Ovary (tissue), 3 donors: ENCODE measurements at regions not wholly inside any gene's neighbourhood (a gene's known extent, or its start where the extent isn't known, plus 50 kb on each side); places are given as distances from the start of the nearest gene placed in this dataset.

ENCODE experiments used
- EP300 ChIP-seq: sonication (generic); formaldehyde crosslinking; IDR thresholded peaks from one replicate; pipeline ENCODE4 v1.6.1; 2017; ENCODE audit warnings: antibody characterized with exemption
- POLR2A ChIP-seq: fragments of 450-650 bp; IDR thresholded peaks from one replicate; pipeline ENCODE4 v1.6.1; 2017; ENCODE audit warnings: antibody characterized with exemption, mild to moderate bottlenecking, moderate library complexity
- TF ChIP-seq, protein P1 (sequence below), 3 donors: fragments of 450-650 bp in 2 of 3; fragments of 200-600 bp in 1 of 3; IDR thresholded peaks; one replicate each; pipeline versions ENCODE4 v1.5.1 to v1.8.0; 2016 to 2022; ENCODE audit warnings: antibody characterized with exemption in 3 of 3, mild to moderate bottlenecking in 1 of 3
- donor health status: DM: no; HTN: no; CAD: no.

DNA sequence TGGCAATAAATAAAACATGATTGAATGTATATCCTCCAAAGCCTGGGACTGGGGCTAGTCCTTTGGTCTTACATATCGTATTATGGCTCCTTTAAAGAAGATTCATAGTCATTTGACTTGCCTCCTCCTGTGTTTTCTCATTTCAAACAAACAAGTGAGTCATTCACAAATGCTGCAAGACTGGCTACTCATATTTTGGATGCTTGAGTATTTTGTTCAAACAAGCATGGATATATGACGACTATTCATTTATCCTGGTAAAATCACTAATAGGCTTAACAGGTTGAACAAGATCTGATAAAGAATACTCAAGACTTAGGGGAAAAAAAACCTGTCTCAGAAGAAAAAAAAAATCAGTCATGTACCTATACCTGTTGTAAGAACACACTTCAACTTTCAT lies 111.1 kb upstream of the CCDC28A start:
- TF ChIP-seq, protein P1, sequence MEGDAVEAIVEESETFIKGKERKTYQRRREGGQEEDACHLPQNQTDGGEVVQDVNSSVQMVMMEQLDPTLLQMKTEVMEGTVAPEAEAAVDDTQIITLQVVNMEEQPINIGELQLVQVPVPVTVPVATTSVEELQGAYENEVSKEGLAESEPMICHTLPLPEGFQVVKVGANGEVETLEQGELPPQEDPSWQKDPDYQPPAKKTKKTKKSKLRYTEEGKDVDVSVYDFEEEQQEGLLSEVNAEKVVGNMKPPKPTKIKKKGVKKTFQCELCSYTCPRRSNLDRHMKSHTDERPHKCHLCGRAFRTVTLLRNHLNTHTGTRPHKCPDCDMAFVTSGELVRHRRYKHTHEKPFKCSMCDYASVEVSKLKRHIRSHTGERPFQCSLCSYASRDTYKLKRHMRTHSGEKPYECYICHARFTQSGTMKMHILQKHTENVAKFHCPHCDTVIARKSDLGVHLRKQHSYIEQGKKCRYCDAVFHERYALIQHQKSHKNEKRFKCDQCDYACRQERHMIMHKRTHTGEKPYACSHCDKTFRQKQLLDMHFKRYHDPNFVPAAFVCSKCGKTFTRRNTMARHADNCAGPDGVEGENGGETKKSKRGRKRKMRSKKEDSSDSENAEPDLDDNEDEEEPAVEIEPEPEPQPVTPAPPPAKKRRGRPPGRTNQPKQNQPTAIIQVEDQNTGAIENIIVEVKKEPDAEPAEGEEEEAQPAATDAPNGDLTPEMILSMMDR (IDR thresholded peaks at IDR 0.05) = no peak
- no peak for TF ChIP-seq EP300
- no peak for TF ChIP-seq POLR2A
